ENCODE measurements at regions not wholly inside any gene's neighbourhood (a gene's known extent, or its start where the extent isn't known, plus 50 kb on each side); places are given as distances from the start of the nearest gene placed in this dataset.

DNA sequence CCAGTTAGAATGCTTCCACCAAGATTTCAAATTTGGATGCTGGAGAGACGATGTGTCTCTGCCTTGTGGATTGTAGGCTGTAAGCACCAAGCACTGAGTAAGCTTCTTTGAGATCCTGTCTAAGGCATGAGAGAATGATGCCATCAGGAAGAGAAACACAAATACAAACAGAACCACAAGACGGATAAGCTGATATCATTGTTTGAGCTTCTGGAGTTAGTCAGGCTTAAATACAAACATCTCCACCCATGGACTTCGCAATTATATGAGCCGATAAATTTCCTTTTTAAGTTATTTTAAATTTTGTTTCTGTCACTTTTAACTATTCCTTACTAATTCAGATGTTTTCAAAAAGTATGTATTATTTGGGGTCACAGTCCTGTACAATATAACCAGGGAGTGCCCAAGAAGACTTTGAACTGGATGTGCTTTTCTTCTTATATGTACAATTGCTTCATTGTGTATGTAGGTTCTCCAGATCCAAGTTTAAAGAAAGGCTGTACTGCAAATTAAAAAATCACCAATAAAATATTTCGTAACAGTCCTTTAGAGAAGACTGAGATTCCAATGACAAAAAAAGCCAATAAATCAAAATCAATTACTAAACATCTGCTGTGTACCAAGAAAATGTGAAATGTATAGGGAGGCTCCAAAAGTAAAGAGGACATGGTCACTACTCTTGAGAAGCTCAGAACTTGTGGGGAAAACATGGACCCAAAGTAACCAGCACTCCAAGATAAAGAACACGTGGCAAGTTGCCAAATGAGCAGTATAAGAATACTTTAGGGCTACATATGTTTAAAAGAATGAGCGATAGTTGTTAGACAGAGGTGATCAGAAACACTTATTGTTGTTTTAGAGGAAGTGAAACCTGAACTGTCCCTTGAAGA is 274.1 kb downstream of the ADAMTS20 start:
- Mint-ChIP-seq H3K27ac (no peak overlapping the region), H3K4me3 (no peak overlapping the region), H3K9me3 (peaks cover 0 to 4% (median 2%) of the 10 kb centered on the region in 7 donors), H3K27me3 (no peaks in the 10 kb centered on the region), H3K4me1 (no peaks in the 10 kb centered on the region), H3K36me3 (no peaks in the 10 kb centered on the region)
- Histone ChIP-seq H3K27me3 (ENCODE audit: control insufficient read depth, insufficient read depth, low read length) (no peaks in the 10 kb centered on the region), H3K4me1 (ENCODE audit: control insufficient read depth, insufficient read depth, low read length, poor library complexity, severe bottlenecking) (no peaks in the 10 kb centered on the region), H3K9me3 (ENCODE audit: control insufficient read depth in 2 of 2, low read length in 2 of 2) (no peaks in the 10 kb centered on the region), H3K4me3 (ENCODE audit: low read depth, low read length) (no peak overlapping the region), H3K27ac (ENCODE audit: insufficient read depth, low read length, poor library complexity, severe bottlenecking) (no peak overlapping the region), H3K36me3 (ENCODE audit: control insufficient read depth, insufficient read depth, low read length) (no peaks in the 10 kb centered on the region)
- ATAC-seq (ENCODE audit: low read depth in 2 of 2) (no peak), DNase-seq (no peak)

DNA sequence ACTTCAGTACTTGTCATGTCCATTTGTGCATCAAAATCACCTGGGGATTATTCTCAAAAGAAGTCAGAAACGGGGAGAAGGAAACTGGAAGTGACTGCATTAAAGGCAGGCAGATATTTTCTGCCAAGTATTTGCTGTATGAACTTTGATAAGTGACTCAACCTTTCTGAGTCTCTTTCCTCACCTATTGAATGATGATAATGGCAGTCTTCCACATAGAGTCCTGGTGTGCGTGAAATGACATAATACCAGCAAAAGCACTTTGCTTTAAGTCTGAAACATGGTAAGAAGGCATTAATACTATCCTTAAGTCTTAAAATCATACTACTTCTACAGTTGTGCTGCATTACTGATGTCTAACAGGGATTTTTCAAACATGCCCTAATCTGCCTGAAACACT is 278.5 kb downstream of the ADAMTS20 start:
- Mint-ChIP-seq H3K27ac (no peak overlapping the region), H3K4me1 (no peaks in the 10 kb centered on the region), H3K36me3 (no peaks in the 10 kb centered on the region), H3K9me3 (peaks cover 0 to 2% (median 2%) of the 10 kb centered on the region in 7 donors), H3K4me3 (no peak overlapping the region), H3K27me3 (no peaks in the 10 kb centered on the region)
- ATAC-seq (ENCODE audit: low read depth in 2 of 2) (no peak), DNase-seq (no peak)
- no peaks in the 10 kb centered on the region for H3K4me1 ChIP-seq (ENCODE audit: control insufficient read depth, insufficient read depth, low read length, poor library complexity, severe bottlenecking)
- H3K27me3 ChIP-seq (ENCODE audit: control insufficient read depth, insufficient read depth, low read length): no peaks in the 10 kb centered on the region
- H3K36me3 ChIP-seq (ENCODE audit: control insufficient read depth, insufficient read depth, low read length): no peaks in the 10 kb centered on the region
- no peaks in the 10 kb centered on the region for H3K9me3 ChIP-seq (ENCODE audit: control insufficient read depth in 2 of 2, low read length in 2 of 2)
- H3K27ac ChIP-seq (ENCODE audit: insufficient read depth, low read length, poor library complexity, severe bottlenecking): no peak overlapping the region
- no peak overlapping the region for H3K4me3 ChIP-seq (ENCODE audit: low read depth, low read length)

DNA sequence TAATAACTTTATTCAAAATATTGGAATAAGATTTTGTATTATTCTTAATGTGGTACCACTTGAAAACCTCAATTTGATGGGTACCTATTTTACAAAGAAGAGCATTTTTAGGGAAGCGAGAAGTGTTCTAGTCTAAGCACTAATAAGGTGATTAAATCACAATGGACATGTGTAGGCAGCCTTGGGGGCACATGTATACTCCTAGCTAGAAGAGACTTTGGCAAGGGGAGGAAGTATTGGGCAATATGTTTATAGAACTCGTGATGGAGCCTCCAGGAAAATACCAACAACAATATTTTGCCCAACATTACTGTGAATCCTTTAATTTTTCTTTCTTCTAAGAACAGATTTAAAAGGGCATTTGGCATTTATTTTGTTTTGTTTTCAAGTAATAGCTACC is 280.3 kb downstream of the ADAMTS20 start:
- ATAC-seq (ENCODE audit: low read depth in 2 of 2): no peak

DNA sequence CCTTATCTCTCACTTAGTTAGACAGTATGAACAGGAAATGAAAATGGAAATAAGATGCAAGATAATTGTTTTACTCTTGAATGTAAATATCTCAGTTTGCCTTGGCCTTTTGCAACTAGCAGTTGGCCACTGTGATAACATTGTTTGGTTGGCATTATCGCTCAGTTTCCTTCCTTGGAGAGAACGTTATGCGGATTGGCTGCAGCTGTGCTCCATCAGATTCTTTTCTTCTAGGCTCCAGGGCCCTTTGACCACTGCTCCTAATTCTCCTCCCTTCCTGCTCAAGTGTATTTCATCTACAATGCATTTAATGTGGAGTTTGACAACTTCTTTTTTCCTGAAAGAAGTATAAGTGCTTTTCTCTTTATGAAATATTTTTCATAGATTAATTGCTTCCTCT is 284.2 kb downstream of the ADAMTS20 start:
- H3K27me3 Mint-ChIP-seq: no peaks in the 10 kb centered on the region
- Histone ChIP-seq H3K36me3 (ENCODE audit: control insufficient read depth, insufficient read depth, low read length) (no peaks in the 10 kb centered on the region), H3K4me3 (ENCODE audit: low read depth, low read length) (no peak overlapping the region), H3K4me1 (ENCODE audit: control insufficient read depth, insufficient read depth, low read length, poor library complexity, severe bottlenecking) (no peaks in the 10 kb centered on the region), H3K27ac (ENCODE audit: insufficient read depth, low read length, poor library complexity, severe bottlenecking) (no peak overlapping the region), H3K27me3 (ENCODE audit: control insufficient read depth, insufficient read depth, low read length) (no peaks in the 10 kb centered on the region), H3K9me3 (ENCODE audit: control insufficient read depth in 2 of 2, low read length in 2 of 2) (no peaks in the 10 kb centered on the region)
- ATAC-seq (ENCODE audit: low read depth in 2 of 2): no peak
- no peak overlapping the region for H3K4me3 Mint-ChIP-seq
- no peaks in the 10 kb centered on the region for H3K4me1 Mint-ChIP-seq
- DNase-seq: no peak
- H3K9me3 Mint-ChIP-seq: peaks cover 0 to 5% (median 0%) of the 10 kb centered on the region in 7 donors
- no peaks in the 10 kb centered on the region for H3K36me3 Mint-ChIP-seq
- no peak overlapping the region for H3K27ac Mint-ChIP-seq

More for the DNA sequence above, 280.3 kb downstream of the ADAMTS20 start:
- Histone ChIP-seq H3K27ac (ENCODE audit: insufficient read depth, low read length, poor library complexity, severe bottlenecking) (no peak overlapping the region), H3K27me3 (ENCODE audit: control insufficient read depth, insufficient read depth, low read length) (no peaks in the 10 kb centered on the region), H3K4me3 (ENCODE audit: low read depth, low read length) (no peak overlapping the region), H3K9me3 (ENCODE audit: control insufficient read depth in 2 of 2, low read length in 2 of 2) (no peaks in the 10 kb centered on the region), H3K4me1 (ENCODE audit: control insufficient read depth, insufficient read depth, low read length, poor library complexity, severe bottlenecking) (no peaks in the 10 kb centered on the region), H3K36me3 (ENCODE audit: control insufficient read depth, insufficient read depth, low read length) (no peaks in the 10 kb centered on the region)
- no peak overlapping the region for H3K27ac Mint-ChIP-seq
- DNase-seq: no peak
- H3K4me1 Mint-ChIP-seq: no peaks in the 10 kb centered on the region
- no peaks in the 10 kb centered on the region for H3K36me3 Mint-ChIP-seq
- no peak overlapping the region for H3K4me3 Mint-ChIP-seq
- H3K27me3 Mint-ChIP-seq: no peaks in the 10 kb centered on the region
- H3K9me3 Mint-ChIP-seq: peaks cover 0 to 2% (median 0%) of the 10 kb centered on the region in 7 donors

DNA sequence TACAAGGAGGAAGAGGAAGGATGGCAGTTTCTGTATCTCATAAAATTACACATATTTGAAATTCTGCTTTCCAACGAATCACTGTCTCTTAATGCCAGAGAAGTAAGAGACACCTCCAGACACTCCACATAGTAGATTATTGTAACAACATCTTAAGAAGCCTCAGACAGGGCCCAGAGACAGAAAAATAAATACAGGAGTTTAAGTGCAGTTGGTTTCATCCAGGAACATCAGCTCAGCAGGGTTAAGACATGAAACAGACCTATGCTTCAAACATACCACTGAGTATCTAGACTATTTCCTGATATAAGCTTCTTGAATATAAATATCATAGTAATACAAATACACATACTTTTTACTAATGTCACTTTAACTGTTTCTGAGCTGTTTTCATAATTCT is 290.3 kb downstream of the ADAMTS20 start:
- no peak overlapping the region for H3K27ac ChIP-seq (ENCODE audit: insufficient read depth, low read length, poor library complexity, severe bottlenecking)
- no peaks in the 10 kb centered on the region for H3K36me3 ChIP-seq (ENCODE audit: control insufficient read depth, insufficient read depth, low read length)
- H3K4me3 ChIP-seq (ENCODE audit: low read depth, low read length): no peak overlapping the region
- Mint-ChIP-seq H3K4me1 (no peaks in the 10 kb centered on the region), H3K9me3 (peaks cover 0 to 8% (median 2%) of the 10 kb centered on the region in 7 donors), H3K36me3 (no peaks in the 10 kb centered on the region), H3K4me3 (no peak overlapping the region), H3K27me3 (no peaks in the 10 kb centered on the region), H3K27ac (no peak overlapping the region)
- no peaks in the 10 kb centered on the region for H3K27me3 ChIP-seq (ENCODE audit: control insufficient read depth, insufficient read depth, low read length)
- H3K9me3 ChIP-seq (ENCODE audit: control insufficient read depth in 2 of 2, low read length in 2 of 2): no peaks in the 10 kb centered on the region
- no peak for DNase-seq
- H3K4me1 ChIP-seq (ENCODE audit: control insufficient read depth, insufficient read depth, low read length, poor library complexity, severe bottlenecking): no peaks in the 10 kb centered on the region
- no peak for ATAC-seq (ENCODE audit: low read depth in 2 of 2)

DNA sequence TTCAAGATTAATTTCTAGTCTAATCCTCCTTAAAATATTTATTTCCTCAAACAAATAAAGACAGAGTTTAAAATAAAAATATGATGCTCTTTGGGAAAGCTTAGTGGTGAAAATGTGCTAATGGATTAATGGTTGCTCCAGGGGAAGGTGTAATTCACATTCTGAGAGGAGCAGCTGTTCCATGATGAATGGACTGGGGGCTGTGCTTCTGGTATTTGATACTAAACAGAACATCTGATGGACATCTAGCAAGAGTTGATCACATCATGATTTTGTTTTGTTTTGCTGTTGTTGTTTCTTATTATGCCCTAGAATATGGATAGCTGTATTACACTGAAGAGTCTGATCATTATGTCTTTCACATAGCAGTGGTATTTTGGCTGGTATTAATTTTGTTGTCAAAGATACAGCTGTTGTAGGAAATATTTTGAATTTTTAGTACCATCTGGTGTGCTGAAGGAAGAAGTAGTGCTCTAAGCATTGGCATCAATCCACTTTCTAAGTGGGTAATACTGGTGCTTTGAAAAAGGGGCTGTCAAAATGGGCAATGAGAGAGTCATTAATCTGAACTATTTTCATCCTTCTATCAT is 296.4 kb downstream of the ADAMTS20 start:
- DNase-seq: no peak
- Histone ChIP-seq H3K36me3 (ENCODE audit: control insufficient read depth, insufficient read depth, low read length) (no peaks in the 10 kb centered on the region), H3K4me3 (ENCODE audit: low read depth, low read length) (no peak overlapping the region), H3K4me1 (ENCODE audit: control insufficient read depth, insufficient read depth, low read length, poor library complexity, severe bottlenecking) (no peaks in the 10 kb centered on the region), H3K27ac (ENCODE audit: insufficient read depth, low read length, poor library complexity, severe bottlenecking) (no peak overlapping the region), H3K27me3 (ENCODE audit: control insufficient read depth, insufficient read depth, low read length) (no peaks in the 10 kb centered on the region), H3K9me3 (ENCODE audit: control insufficient read depth in 2 of 2, low read length in 2 of 2) (no peaks in the 10 kb centered on the region)
- Mint-ChIP-seq H3K27me3 (no peaks in the 10 kb centered on the region), H3K27ac (no peak overlapping the region), H3K36me3 (no peaks in the 10 kb centered on the region), H3K4me3 (no peak overlapping the region), H3K4me1 (no peaks in the 10 kb centered on the region), H3K9me3 (peaks cover 0 to 5% (median 2%) of the 10 kb centered on the region in 7 donors)
- ATAC-seq (ENCODE audit: low read depth in 2 of 2): no peak

DNA sequence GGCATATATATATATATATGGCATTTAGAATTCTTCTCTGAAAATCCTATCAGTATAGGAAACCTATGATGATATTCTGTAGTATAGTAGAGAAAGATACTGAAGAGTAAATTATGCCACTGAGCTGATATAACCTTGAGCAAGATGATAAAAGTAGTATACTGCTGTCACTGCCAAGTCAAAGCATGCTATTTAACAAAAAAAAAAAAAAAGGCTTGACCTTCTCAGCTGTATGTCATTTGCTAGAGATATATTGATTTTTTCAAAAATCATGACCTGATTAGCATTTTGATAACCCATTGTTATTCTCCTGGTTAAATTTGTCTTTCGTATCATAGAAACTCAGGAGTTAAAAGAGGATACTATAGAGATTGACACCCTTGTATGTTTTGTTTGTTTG is 299.4 kb downstream of the ADAMTS20 start:
- H3K27ac ChIP-seq (ENCODE audit: insufficient read depth, low read length, poor library complexity, severe bottlenecking): no peak overlapping the region
- Mint-ChIP-seq H3K4me1 (no peaks in the 10 kb centered on the region), H3K27ac (no peak overlapping the region), H3K36me3 (no peaks in the 10 kb centered on the region), H3K9me3 (peaks cover 0 to 5% (median 2%) of the 10 kb centered on the region in 7 donors), H3K27me3 (no peaks in the 10 kb centered on the region), H3K4me3 (no peak overlapping the region)
- no peaks in the 10 kb centered on the region for H3K4me1 ChIP-seq (ENCODE audit: control insufficient read depth, insufficient read depth, low read length, poor library complexity, severe bottlenecking)
- no peaks in the 10 kb centered on the region for H3K36me3 ChIP-seq (ENCODE audit: control insufficient read depth, insufficient read depth, low read length)
- H3K9me3 ChIP-seq (ENCODE audit: control insufficient read depth in 2 of 2, low read length in 2 of 2): no peaks in the 10 kb centered on the region
- DNase-seq (no peak), ATAC-seq (ENCODE audit: low read depth in 2 of 2) (no peak)
- no peaks in the 10 kb centered on the region for H3K27me3 ChIP-seq (ENCODE audit: control insufficient read depth, insufficient read depth, low read length)
- H3K4me3 ChIP-seq (ENCODE audit: low read depth, low read length): no peak overlapping the region

DNA sequence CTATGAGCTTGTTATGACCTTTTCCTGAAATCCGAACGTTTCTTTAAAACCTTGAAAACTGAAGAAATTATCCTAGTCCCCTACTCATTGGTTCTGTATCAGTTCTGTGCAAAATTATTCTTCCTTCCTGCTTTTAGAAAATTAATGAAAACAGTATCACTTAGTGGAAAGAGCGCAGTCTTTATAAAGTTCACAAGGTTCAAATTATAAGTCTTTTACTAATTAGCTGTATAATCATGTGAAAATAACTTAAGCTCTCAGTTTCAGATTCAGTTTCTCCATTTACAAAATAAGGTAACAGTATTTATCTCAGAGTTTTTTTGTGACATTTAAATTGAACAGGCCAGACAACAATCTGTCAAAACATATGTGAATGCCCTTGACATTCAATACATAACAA is 306.1 kb downstream of the ADAMTS20 start:
- no peak overlapping the region for H3K4me3 ChIP-seq (ENCODE audit: low read depth, low read length)
- Mint-ChIP-seq H3K27me3 (no peaks in the 10 kb centered on the region), H3K27ac (no peak overlapping the region), H3K4me3 (no peak overlapping the region), H3K4me1 (no peaks in the 10 kb centered on the region), H3K9me3 (peaks cover 0 to 7% (median 2%) of the 10 kb centered on the region in 7 donors), H3K36me3 (no peaks in the 10 kb centered on the region)
- no peaks in the 10 kb centered on the region for H3K36me3 ChIP-seq (ENCODE audit: control insufficient read depth, insufficient read depth, low read length)
- H3K4me1 ChIP-seq (ENCODE audit: control insufficient read depth, insufficient read depth, low read length, poor library complexity, severe bottlenecking): no peaks in the 10 kb centered on the region
- no peaks in the 10 kb centered on the region for H3K27me3 ChIP-seq (ENCODE audit: control insufficient read depth, insufficient read depth, low read length)
- H3K9me3 ChIP-seq (ENCODE audit: control insufficient read depth in 2 of 2, low read length in 2 of 2): no peaks in the 10 kb centered on the region
- H3K27ac ChIP-seq (ENCODE audit: insufficient read depth, low read length, poor library complexity, severe bottlenecking): no peak overlapping the region
- no peak for ATAC-seq (ENCODE audit: low read depth in 2 of 2)
- no peak for DNase-seq

Data from CD4-positive, CD25-positive, alpha-beta regulatory T cell (primary cell).